Fibroblast of skin of left biceps (primary cell): ENCODE measurements at regions not wholly inside any gene's neighbourhood (a gene's known extent, or its start where the extent isn't known, plus 50 kb on each side); places are given as distances from the start of the nearest gene placed in this dataset.

Experiments
- DNase-seq, 2 experiments: peaks; one replicate each; pipeline ENCODE4 v3.0.0-alpha.2; 2013; ENCODE audit warnings: low read depth in 2 of 2

GRCh38 chr3:135473449-135473848 lies 492.1 kb upstream of the PPP2R3A start:
- no peak for DNase-seq

DNA sequence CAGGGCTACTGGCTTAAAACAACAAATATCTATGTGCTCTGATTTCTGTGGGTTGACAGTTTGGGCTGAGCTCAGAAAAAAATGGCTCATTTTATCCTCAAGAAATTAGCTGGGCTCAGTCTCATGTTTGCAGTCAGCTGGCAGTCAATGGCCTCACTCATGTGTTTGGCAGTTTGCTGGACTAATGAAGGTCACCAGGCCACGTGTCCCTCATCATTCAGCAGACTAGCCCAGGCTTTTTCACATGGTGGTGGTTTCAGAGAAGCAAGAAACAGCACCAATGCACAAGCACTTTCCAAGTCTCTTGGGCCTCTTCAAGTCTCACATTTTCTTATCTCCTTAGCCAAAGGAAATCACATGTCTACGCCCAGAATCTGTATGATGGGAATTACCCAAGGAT lies 478.3 kb upstream of the PPP2R3A start:
- no peak for DNase-seq

- DNase-seq: no peak
Observed at GRCh38 chr3:135490219-135490915, 475.2 kb upstream of the PPP2R3A start.

DNA sequence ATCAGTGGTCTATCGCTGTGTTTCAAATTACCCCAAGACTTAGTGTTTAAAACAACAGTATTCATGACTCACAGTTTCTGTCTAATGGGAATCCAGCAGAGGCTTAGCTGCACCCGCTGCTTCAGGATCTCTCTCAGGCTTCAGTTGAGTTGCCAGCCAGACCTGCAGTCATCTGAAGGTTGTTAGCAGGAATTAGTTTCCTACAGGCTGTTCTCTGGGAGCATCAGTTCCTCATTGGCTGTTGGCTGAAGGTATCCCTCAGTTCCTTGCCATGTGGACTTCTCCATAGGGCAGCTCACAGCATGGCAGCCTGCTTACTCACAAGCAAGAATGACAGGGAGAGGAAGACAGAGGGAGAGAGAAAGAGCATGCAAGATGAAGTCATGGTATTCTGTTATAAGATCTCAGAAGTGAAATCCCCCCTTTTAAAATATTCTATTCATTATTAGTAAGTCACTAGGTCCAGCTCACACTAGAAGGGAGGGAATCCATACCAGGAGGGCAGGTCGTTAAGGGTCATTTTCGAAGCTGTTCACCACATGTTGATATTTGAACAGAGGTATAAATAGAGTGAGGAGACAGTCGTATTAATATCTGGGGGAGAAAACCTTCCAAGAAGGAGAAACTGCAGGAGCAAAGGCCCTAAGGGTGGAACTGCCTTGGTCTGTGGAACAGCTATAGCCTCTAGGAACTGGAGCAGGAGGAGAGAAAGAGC lies 473.9 kb upstream of the PPP2R3A start:
- DNase-seq: peak in 1 of 2 experiments; percentile 1

DNA sequence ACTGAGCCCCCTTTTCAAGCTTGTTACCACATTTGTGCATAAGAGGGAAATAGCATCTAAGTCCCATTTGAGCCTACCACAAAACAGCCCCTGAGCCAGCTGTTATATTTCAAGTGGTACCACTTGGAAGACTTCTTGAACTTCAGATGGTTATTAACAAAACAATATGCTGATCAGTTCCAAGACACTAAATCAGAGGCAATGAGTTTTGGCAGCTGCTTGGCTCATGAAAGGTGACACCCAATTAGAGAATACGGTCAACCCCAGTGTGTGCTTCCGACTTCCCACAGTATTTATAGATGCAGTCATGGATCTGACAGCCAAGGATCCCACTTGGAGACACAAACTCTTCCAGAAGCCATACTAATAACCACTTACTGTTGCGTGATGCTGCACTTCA lies 469.6 kb upstream of the PPP2R3A start:
- no peak for DNase-seq

- DNase-seq: no peak
Observed at GRCh38 chr3:135497979-135498378, 467.5 kb upstream of the PPP2R3A start.

- no peak for DNase-seq
Observed at GRCh38 chr3:135499426-135499825, 466.1 kb upstream of the PPP2R3A start.

DNA sequence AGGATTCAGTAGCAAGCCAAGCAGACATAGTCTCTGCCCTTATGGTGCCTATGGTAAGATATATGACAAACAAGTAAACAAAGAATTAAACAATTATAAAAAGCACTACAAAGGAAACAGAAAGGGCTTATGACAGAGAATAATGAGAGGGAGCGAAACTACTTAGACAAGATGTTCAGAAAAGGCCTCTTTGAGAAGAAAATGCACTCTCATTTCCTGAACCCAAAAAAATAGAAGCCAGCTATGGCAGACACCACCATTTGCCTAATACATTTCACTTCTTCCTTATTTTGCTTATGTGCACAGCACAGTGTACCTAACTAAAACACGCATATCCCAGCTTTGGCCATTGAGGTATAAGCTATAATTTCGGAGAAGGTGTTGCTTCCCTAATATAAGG lies 465.5 kb upstream of the PPP2R3A start:
- DNase-seq: no peak

DNA sequence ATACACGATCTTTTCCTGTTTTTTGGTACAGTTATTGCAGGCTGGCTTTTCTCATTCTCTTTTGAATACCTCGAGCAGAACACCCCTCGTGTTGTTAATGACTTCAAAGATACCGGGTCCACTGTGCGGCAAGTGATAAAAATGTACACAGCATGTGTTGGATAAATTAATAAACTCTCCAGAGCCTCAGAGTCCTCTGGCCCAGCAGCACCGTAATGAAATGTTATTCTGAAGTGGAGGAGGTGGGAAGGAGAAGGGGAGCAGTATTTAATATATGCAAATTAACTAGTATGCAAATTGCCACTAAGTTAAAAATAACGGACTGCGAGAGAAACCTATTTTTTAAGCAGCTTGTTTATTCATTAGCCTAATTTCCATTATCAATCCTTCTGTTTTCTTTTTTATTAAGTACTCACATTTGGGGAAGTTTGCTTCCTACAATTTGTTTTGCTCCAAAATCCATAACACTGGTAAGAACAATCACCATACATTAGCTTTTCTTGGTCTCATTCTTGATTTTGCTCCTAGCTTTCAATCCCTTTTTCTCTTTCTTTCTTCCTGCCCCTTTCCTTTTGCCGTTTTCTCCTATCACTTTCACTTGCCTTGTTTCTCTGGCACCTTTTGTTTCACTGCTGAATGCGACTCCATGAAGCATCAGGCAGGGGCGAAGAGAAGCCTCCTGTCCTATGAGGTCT lies 462.3 kb upstream of the PPP2R3A start:
- no peak for DNase-seq

DNA sequence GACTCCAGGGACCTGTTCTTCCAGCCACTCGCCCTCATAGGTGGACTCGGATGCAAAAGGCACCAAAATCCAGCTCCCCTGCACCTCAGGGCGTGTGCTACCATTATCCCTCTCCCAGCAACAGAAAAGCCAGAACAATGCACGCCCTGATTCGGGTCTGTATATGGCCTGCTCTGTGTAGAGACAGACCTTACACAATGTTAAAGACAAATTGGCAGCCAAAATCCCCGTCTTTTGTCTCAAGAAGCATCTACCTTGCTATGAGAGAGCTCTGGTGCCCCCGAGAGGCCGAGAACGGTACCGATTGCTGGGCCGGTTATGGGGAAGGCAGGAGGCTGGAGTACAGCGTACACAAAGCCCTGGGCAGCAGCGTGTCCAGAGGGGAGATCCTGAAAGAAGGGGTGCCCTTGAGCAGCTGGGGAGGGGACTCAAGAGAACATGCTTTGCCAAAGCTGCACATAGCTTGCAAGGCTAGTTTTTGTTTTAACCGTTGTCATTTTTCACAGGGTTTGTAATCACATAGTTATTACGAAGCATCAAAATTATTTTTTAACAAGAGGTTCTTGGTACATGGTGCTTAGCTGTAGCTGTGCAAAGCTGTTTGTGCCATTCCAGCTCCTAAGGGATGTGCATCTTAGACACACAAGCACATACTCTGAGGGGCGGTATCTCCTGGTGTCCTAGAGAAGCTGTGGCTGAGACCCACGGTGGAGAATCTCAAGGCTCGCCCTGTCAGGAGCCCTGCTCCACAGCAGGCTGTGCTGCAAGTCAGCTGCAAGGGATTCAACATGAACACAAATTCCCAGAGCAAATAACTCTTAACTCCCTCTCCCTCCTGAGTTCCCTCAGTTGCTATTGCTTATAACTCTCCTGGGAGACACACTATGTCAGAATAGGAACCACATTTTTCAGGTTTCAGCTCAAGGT lies 461.5 kb upstream of the PPP2R3A start:
- peak; percentile 27 to 28 for DNase-seq

GRCh38 chr3:135513106-135514059 lies 452.1 kb upstream of the PPP2R3A start:
- DNase-seq: peak in 1 of 2 experiments; percentile 9

DNA sequence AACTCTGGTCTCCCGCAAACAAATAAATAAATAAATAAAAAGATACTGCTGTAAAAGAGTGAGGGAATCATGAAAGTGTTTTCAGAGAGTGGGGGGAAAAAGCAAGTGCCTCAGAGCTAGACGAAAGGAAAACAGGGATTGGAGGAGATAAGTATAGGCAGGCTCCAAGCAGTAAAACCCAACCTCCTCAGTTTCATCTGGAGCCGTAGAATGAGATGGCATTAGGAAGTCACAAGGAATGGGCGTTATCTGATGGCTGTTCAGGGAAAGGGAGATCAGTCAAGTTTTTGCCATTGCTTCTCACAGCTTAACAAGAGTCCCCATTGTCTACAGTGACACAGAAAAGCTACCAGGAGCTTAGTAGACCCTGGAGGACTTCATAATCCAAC lies 451.5 kb upstream of the PPP2R3A start:
- DNase-seq: no peak

GRCh38 chr3:135516143-135516542 lies 449.4 kb upstream of the PPP2R3A start:
- DNase-seq: peak; percentile 6 to 15

GRCh38 chr3:135528413-135529015 lies 437.0 kb upstream of the PPP2R3A start:
- DNase-seq: no peak

DNA sequence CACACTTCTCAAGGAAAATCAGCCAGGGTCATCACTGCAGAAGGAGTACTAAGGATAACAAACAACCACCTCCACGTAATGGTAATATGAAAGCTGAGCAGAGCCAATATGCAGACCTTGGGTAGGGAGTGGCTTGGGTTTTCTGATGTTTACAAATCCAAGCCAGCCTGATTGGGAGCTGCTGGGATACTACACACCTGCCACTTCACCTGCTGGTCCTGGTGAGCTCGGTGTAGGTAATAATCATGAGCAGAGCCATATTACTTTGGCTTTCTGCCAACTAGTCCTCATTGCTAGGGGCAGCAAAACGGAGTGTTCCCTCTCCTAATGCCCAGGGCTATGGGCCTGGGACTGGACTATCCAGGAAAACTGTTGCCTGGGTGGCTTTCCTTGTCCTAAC lies 433.5 kb upstream of the PPP2R3A start:
- no peak for DNase-seq

DNA sequence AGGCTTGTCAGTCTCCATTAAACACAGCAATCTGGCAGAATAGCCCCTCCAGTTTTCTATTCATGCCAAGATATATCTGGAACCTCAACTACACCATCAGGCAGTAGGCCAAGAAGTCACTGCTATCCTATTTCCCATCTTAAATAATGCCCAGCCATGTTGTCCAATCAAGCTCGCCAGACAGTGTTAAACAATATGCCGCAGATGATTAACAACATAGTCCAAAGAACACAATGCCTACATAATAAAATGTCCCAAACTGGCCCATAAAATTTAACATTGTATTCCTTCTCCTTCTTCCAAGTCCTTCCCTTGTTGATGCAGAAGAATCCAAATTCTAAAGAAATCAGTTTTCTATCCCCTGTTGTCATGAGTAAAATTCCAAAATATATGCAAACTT lies 427.4 kb upstream of the PPP2R3A start:
- DNase-seq: no peak

DNA sequence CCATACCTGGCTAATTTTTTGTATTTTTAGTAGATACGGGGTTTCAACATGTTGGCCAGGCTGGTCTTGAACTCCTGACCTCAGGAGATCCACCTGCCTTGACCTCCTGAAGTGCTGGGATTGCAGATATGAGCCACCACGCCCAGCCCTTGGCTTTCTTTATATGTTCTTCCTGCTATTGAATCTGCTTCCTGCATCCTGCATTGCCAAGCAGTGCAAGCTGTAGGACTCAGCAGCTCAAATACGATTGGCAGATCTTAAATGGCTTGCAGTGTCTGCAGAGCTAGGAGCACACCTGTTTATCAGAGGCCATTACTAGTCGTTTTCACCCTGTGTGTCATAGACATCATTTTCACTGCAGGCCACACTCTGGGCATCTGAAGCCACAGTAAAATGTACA lies 426.2 kb upstream of the PPP2R3A start:
- DNase-seq: no peak

GRCh38 chr3:135539854-135540253 lies 425.7 kb upstream of the PPP2R3A start:
- no peak for DNase-seq

GRCh38 chr3:135549928-135550494 lies 415.5 kb upstream of the PPP2R3A start:
- DNase-seq: no peak

GRCh38 chr3:135556174-135556573 lies 409.4 kb upstream of the PPP2R3A start:
- DNase-seq: peak in 1 of 2 experiments; percentile 4
